Lower leg skin (tissue), 4 donors: ENCODE measurements at regions not wholly inside any gene's neighbourhood (a gene's known extent, or its start where the extent isn't known, plus 50 kb on each side); places are given as distances from the start of the nearest gene placed in this dataset.

Experiments
- DNase-seq, 2 donors: peaks; one replicate each; pipeline ENCODE4 v3.0.0-alpha.2; 2019; ENCODE audit warnings: low spot score in 2 of 2
- H3K4me3 ChIP-seq: fragments of 200-600 bp; sonication (generic); 2 replicates; pipeline ENCODE4 v1.5.1; 2017; ENCODE audit warnings: mild to moderate bottlenecking, low read depth; ENCODE audit not compliant: poor library complexity, severe bottlenecking
- CTCF ChIP-seq, 3 donors: fragments of 450-650 bp; IDR thresholded peaks; one replicate each; pipeline ENCODE4 v1.5.1; 2016; ENCODE audit warnings: antibody characterized with exemption in 3 of 3, mild to moderate bottlenecking in 3 of 3, moderate library complexity in 2 of 3
- POLR2A ChIP-seq, 2 donors: fragments of 450-650 bp; IDR thresholded peaks; one replicate each; pipeline ENCODE4 v1.6.1; 2016 to 2017; ENCODE audit warnings: antibody characterized with exemption in 2 of 2, mild to moderate bottlenecking in 1 of 2, moderate library complexity in 1 of 2
- WGBS, 2 donors: methylation state at CpG; one replicate each; pipeline ENCODE4 v1.1.5; 2018; 5-methylcytosine and 5-hydroxymethylcytosine counted together
- intact Hi-C: fragments of 100-400 bp; cut with DNase I; formaldehyde crosslinking; loops from one replicate; pipeline ENCODE4 v1.15.0; 2023; ENCODE audit warnings: low total_unique reads

GRCh38 chr18:38241216-38241615 lies 675.6 kb upstream of the CELF4 start:
- no peak for DNase-seq
- WGBS, 2 donors: 91 to 92% methylated on average over 6 of the region's 6 CpGs
- H3K4me3 ChIP-seq: no peak overlapping the region
- intact Hi-C loops: no loop called here
- no peak for TF ChIP-seq CTCF (IDR thresholded peaks at IDR 0.05)
- TF ChIP-seq POLR2A (IDR thresholded peaks at IDR 0.05): no peak

GRCh38 chr18:38239606-38240005 lies 674.0 kb upstream of the CELF4 start:
- H3K4me3 ChIP-seq: no peak overlapping the region
- TF ChIP-seq POLR2A (IDR thresholded peaks at IDR 0.05): no peak
- TF ChIP-seq CTCF (IDR thresholded peaks at IDR 0.05): no peak
- WGBS, 2 donors: 37 to 42% methylated on average over 5 of the region's 5 CpGs
- intact Hi-C loops: no loop called here
- no peak for DNase-seq

- TF ChIP-seq POLR2A (IDR thresholded peaks at IDR 0.05) (no peak), CTCF (IDR thresholded peaks at IDR 0.05) (no peak)
- no peak overlapping the region for H3K4me3 ChIP-seq
- WGBS, 2 donors: 72 to 85% methylated on average over 1 of the region's 1 CpG
- no peak for DNase-seq
- intact Hi-C loops: no loop called here
These were observed 672.2 kb upstream of the CELF4 start for GRCh38 chr18:38237796-38238195.

GRCh38 chr18:38221476-38222100 lies 656.0 kb upstream of the CELF4 start:
- intact Hi-C loops: no loop called here
- 82 to 83% methylated on average over 7 of the region's 7 CpGs for WGBS, 2 donors
- TF ChIP-seq POLR2A (IDR thresholded peaks at IDR 0.05): no peak
- no peak for TF ChIP-seq CTCF (IDR thresholded peaks at IDR 0.05)
- DNase-seq: no peak
- H3K4me3 ChIP-seq: no peak overlapping the region

- DNase-seq: no peak
- H3K4me3 ChIP-seq: no peak overlapping the region
- TF ChIP-seq CTCF (IDR thresholded peaks at IDR 0.05) (no peak), POLR2A (IDR thresholded peaks at IDR 0.05) (no peak)
- intact Hi-C loops: no loop called here
- 47 to 61% methylated on average over 1 of the region's 1 CpG for WGBS, 2 donors
These were observed 633.4 kb upstream of the CELF4 start for GRCh38 chr18:38198956-38199355.

- WGBS, 2 donors: 79 to 80% methylated on average over 1 of the region's 1 CpG
- H3K4me3 ChIP-seq: no peak overlapping the region
- no peak for DNase-seq
- intact Hi-C loops: no loop called here
- TF ChIP-seq POLR2A (IDR thresholded peaks at IDR 0.05): no peak
- no peak for TF ChIP-seq CTCF (IDR thresholded peaks at IDR 0.05)
These were observed 632.9 kb upstream of the CELF4 start for GRCh38 chr18:38198526-38198925.
